ENCODE measurements at regions not wholly inside any gene's neighbourhood (a gene's known extent, or its start where the extent isn't known, plus 50 kb on each side); places are given as distances from the start of the nearest gene placed in this dataset.

DNA sequence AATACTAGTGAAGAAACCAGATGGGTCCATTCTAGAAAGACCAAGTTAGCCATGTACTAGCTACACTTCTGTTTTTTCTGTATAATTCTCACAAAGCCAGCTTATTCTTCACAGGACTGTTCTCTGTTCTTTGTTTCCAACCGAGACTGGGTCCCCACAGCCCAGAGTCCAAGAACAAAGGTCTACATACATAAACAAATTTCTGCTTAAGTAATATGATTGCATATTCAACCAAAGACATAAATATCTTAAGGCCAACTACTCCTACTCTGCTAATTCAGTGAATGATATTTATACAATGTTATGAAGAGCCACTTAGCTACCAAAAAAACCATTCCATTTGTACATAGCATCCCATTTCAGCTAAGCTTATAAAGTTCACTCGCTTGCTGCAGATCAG lies 299.8 kb upstream of the CCDC54 start:
- DNase-seq (ENCODE audit: low read depth in 2 of 3, low spot score in 2 of 3) = no peak

DNA sequence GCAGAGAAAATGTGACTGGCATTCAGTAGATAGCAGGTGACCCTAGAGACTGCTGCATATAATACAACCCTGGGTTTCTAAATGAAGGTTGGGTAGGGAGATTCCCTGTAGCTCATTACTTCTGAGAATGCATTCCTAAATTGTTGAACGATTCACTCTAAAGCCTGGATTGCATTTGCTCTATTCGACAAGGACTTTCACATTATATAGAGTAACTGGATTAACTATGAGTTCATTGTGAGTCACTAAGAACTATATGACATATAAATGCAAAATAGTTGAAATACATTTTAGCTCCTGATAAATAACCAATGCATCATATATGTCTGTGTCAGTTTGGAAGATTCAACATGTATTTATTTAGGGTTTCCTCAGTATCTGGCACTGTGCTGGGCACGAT lies 294.7 kb upstream of the CCDC54 start:
- DNase-seq (ENCODE audit: low read depth in 2 of 3, low spot score in 2 of 3) = no peak

DNA sequence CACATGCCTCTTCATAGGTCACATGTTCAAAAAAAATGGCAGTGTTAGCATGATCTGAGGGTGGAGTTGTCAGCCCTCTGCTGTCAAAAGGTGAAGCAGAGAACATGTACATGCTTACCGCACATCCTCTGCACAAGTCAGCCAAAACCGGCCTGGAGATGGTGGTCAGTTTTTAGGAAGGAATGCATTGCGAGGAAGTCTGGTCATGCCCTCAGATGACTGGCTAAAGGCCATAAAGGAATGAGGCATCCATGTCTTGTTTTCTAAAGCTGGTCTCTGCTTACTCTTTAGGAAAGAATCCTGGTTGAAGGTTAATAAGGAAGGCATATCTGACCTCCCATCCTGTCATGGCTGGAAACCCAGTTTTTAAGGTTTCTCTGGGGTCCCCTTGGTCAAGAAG lies 292.0 kb upstream of the CCDC54 start:
- no peak for DNase-seq (ENCODE audit: low read depth in 2 of 3, low spot score in 2 of 3)

GRCh38 chr3:107092121-107092520 lies 285.1 kb upstream of the CCDC54 start:
- peak in 1 of 3 donors; percentile 40 for DNase-seq (ENCODE audit: low read depth in 2 of 3, low spot score in 2 of 3)

GRCh38 chr3:107098864-107099263 lies 278.4 kb upstream of the CCDC54 start:
- DNase-seq (ENCODE audit: low read depth in 2 of 3, low spot score in 2 of 3) = no peak

DNA sequence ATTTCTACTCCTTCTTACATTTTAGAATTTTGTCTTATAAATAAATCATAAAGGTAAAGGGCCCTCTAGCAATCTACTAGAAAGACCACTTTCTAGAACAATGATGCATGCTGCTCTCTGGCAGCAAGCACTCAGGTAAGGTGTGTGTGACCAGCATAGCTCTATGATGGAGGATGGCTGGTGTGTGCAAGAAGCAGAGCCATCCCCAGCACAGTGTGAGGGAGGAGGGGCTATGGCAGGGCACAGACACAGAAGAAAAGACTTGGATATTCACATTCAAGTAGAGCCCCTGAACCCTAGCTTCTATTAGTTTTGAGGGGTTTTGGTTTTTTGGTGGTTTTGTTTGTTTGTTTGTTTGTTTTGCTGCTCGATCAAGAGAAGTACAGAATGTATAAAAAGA lies 277.1 kb upstream of the CCDC54 start:
- DNase-seq (ENCODE audit: low read depth in 2 of 3, low spot score in 2 of 3) = no peak

- DNase-seq (ENCODE audit: low read depth in 2 of 3, low spot score in 2 of 3) = no peak
Observed at GRCh38 chr3:107100573-107100972, 276.7 kb upstream of the CCDC54 start.

DNA sequence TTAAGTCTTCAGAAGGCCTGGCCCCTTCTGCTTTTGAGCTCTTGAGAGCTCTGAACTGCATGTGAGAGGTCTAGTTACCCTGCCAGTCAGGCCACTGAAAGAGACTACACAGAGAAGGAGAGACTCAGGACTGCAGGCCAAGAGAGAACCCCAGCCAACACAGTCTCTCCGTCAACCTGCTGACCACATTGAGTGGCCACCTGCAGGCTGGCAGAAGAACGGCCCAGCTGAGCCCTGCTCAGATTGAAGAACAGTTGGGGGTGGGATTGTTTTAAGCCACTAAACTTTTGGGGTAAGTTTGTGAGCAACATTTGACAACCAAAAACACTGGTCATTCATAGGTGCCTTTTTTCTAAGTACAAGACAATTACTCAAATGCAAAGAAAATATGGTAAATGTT lies 273.5 kb upstream of the CCDC54 start:
- DNase-seq (ENCODE audit: low read depth in 2 of 3, low spot score in 2 of 3) = no peak

GRCh38 chr3:107106316-107106715 lies 270.9 kb upstream of the CCDC54 start:
- no peak for DNase-seq (ENCODE audit: low read depth in 2 of 3, low spot score in 2 of 3)

- no peak for DNase-seq (ENCODE audit: low read depth in 2 of 3, low spot score in 2 of 3)
Observed at GRCh38 chr3:107106907-107107306, 270.3 kb upstream of the CCDC54 start.

DNA sequence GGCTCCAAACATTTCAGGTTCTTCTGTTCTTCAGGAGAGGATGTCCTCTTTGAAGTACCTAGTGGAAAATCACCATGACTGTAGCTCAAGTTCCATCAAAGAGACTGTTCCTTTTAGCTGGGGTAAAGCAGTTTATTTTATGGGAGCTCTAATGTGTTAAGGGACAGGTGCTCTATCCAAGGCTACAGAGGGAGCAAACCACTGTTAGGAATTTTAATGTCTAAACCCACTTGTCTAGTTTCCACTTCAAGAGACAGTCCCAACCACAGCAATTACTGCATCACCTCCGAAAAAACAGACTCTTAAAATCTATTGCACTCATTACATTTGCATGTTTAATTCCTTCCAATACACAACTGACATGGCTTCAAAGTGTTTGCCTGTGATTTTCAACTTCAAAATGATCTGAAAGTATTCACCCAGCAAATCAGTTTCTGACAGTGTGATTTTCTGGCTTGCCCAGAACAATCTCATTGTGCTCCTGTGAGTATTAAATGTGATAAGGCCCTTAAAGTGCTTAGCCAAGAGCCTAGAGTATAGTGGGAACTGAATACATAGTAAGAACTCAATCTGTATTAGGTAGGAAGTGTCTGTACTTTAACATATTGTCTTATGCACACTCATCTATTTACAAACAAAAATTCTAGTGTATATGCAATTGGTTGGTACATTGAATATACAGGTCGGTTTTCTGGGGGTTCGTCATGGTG lies 266.5 kb upstream of the CCDC54 start:
- DNase-seq (ENCODE audit: low read depth in 2 of 3, low spot score in 2 of 3) = no peak

GRCh38 chr3:107111872-107112271 lies 265.4 kb upstream of the CCDC54 start:
- no peak for DNase-seq (ENCODE audit: low read depth in 2 of 3, low spot score in 2 of 3)

GRCh38 chr3:107112356-107112755 lies 264.9 kb upstream of the CCDC54 start:
- no peak for DNase-seq (ENCODE audit: low read depth in 2 of 3, low spot score in 2 of 3)

DNA sequence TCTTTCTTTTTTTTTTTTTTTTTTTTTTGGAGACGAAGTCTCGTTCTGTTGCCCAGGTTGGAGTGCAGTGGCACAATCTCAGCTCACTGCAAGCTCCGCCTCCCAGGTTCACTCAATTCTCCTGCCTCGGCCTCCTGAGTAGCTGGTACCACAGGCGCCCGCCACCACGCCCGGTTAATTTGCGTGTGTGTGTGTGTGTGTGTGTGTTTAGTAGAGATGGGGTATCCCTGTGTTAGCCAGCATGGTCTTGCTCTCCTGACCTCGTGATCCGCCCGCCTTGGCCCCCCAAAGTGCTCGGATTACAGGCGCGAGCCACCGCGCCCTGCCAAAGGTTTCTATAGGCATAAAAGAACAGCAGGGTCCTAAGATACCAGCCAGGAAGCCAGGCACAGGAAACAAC lies 261.0 kb upstream of the CCDC54 start:
- no peak for DNase-seq (ENCODE audit: low read depth in 2 of 3, low spot score in 2 of 3)

DNA sequence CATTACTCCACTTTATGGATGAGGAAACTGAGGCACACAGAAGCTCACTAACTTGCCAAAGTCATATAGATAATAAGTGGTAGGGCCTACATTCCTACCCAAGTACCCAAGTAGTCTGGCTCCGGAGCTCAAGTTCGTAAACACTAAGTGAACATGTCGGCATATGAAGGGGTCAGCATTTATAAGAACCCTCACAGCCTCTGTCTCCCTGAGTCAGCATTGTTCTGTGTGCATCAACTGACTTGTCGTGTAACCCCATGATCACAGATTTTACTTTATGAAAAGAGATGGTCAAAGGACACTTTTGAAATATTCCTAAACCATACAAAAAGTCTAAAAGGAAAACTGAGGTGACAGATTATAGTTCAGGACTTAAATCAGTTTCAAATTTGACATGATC lies 260.1 kb upstream of the CCDC54 start:
- no peak for DNase-seq (ENCODE audit: low read depth in 2 of 3, low spot score in 2 of 3)

- DNase-seq (ENCODE audit: low read depth in 2 of 3, low spot score in 2 of 3) = peak in 2 of 3 donors; percentile 54 to 78
Observed at GRCh38 chr3:107117922-107118536, 259.2 kb upstream of the CCDC54 start.

- no peak for DNase-seq (ENCODE audit: low read depth in 2 of 3, low spot score in 2 of 3)
Observed at GRCh38 chr3:107124885-107125284, 252.4 kb upstream of the CCDC54 start.

GRCh38 chr3:107128946-107129345 lies 248.3 kb upstream of the CCDC54 start:
- peak in 1 of 3 donors; percentile 19 for DNase-seq (ENCODE audit: low read depth in 2 of 3, low spot score in 2 of 3)

DNA sequence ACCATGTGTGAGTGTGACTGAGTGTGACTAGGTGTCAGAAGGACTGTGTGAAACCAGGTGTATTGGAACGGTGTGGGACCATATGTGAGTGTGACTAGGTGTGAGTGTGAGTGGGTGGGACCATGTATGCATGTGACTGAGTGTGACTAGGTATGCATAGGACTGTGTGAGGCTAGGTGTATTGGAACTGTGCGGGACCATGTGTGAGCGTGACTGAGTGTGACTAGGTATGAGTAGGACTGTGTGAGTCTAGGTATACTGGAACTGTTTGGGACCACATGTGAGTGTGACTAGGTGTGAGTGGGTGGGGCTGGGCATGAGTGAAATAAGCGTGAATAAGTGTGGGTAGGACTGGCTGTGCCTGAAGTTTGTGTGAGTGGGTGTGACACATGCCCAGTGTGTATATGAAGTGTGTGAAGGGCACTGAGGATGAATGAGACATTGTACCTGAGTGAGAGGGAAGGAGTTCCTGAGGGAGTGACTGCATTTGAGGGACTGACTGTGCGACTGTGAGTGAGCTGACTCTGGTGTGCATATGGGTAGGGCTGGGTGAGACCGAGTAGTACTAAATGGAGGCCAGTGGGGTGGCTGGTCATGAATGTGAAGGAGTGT lies 247.0 kb upstream of the CCDC54 start:
- no peak for DNase-seq (ENCODE audit: low read depth in 2 of 3, low spot score in 2 of 3)

- no peak for DNase-seq (ENCODE audit: low read depth in 2 of 3, low spot score in 2 of 3)
Observed at GRCh38 chr3:107132674-107133073, 244.6 kb upstream of the CCDC54 start.

- no peak for DNase-seq (ENCODE audit: low read depth in 2 of 3, low spot score in 2 of 3)
Observed at GRCh38 chr3:107133891-107134290, 243.3 kb upstream of the CCDC54 start.

DNA sequence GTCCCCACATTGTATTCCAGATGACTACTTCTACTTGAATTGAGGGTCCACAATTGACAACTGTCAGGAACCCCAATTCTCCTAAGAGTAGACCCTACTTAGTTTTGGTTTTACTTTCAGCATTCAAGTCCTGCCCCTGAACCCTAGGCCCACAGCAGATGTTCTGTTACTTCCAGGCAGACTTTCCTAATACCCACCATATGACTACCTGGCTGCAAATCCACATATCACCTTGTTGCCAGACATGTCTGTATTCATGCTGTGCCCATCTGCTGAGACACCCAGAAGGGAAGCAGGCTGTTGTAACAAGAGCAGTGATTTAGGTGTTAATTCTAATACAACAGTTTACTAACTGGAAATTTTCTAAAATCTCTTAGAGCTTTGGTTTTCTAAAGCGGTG lies 235.1 kb upstream of the CCDC54 start:
- no peak for DNase-seq (ENCODE audit: low read depth in 2 of 3, low spot score in 2 of 3)
